SK-N-SH (cell line): ENCODE measurements at regions not wholly inside any gene's neighbourhood (a gene's known extent, or its start where the extent isn't known, plus 50 kb on each side); places are given as distances from the start of the nearest gene placed in this dataset.

Source experiments
- CTCF ChIA-PET: fragments of 300-600, 350-600 bp; formaldehyde crosslinking; extraction: SDS; loops from one replicate; lab custom pipeline; 2021; lab: Yijun Ruan, JAX
- POLR2A ChIA-PET: fragments of 350-600 bp; sonication (Branson Sonifier 250); formaldehyde crosslinking; extraction: SDS; loops from one replicate; lab custom pipeline; 2020; ENCODE audit warnings: antibody characterized with exemption, inconsistent platforms; lab: Yijun Ruan, JAX
- DNase-seq: peaks from one replicate; pipeline ENCODE4 v3.0.0; 2012
- H2AFZ ChIP-seq: fragments of 200-600 bp; sonication (generic); 2 replicates; pipeline ENCODE4 v1.8.1; 2016; ENCODE audit warnings: antibody characterized with exemption, mild to moderate bottlenecking, low read depth
- H3F3A ChIP-seq: fragments of 200-600 bp; sonication (generic); replicated peaks from 2 replicates; pipeline ENCODE3; 2016; ENCODE audit warnings: antibody characterized with exemption, mild to moderate bottlenecking; ENCODE audit not compliant: insufficient read depth
- H3K27ac ChIP-seq, 2 experiments: fragments of 200-500 bp in 1 of 2; fragments of 200-600 bp in 1 of 2; sonication (Bioruptor generic) in 1 of 2; sonication (generic), shearing (Covaris generic) in 1 of 2; 2 replicates each; pipeline versions ENCODE4 v1.5.1 to v1.6.1; 2014 to 2016; ENCODE audit warnings: low read depth in 2 of 2, inconsistent platforms in 1 of 2, low read length in 1 of 2, mild to moderate bottlenecking in 1 of 2, mixed read lengths in 1 of 2
- H3K27me3 ChIP-seq: fragments of 200-600 bp; sonication (generic), shearing (Covaris generic); 2 replicates; pipeline ENCODE4 v1.6.1; 2016; ENCODE audit warnings: mixed run types; ENCODE audit not compliant: insufficient read depth
- H3K36me3 ChIP-seq, 2 experiments: fragments of 200-500 bp in 1 of 2; fragments of 200-600 bp in 1 of 2; sonication (Bioruptor generic) in 1 of 2; sonication (generic) in 1 of 2; replicated peaks in 1 of 2; 2 replicates each; pipeline versions ENCODE3 to v1.5.1; 2014 to 2016; ENCODE audit warnings: low read length in 1 of 2, mild to moderate bottlenecking in 1 of 2; ENCODE audit not compliant: insufficient read depth in 2 of 2, control insufficient read depth in 1 of 2
- H3K4me1 ChIP-seq, 2 experiments: fragments of 200-500 bp in 1 of 2; fragments of 200-600 bp in 1 of 2; sonication (Bioruptor generic) in 1 of 2; sonication (generic), shearing (Covaris generic) in 1 of 2; 2 replicates each; pipeline versions ENCODE4 v1.5.1 to v1.6.1; 2014 to 2016; ENCODE audit warnings: low read depth in 1 of 2, low read length in 1 of 2, mixed run types in 1 of 2; ENCODE audit not compliant: insufficient read depth in 2 of 2, control insufficient read depth in 1 of 2
- H3K4me2 ChIP-seq: fragments of 200-600 bp; sonication (generic), shearing (Covaris generic); 2 replicates; pipeline ENCODE4 v1.6.1; 2017; ENCODE audit warnings: mixed run types
- H3K4me3 ChIP-seq, 2 experiments: fragments of 200-500 bp in 1 of 2; fragments of 200-600 bp in 1 of 2; sonication (Bioruptor generic) in 1 of 2; sonication (generic), shearing (Covaris generic) in 1 of 2; 2 replicates each; pipeline versions ENCODE4 v1.5.1 to v1.8.1; 2014 to 2016; ENCODE audit warnings: low read depth in 2 of 2, inconsistent platforms in 1 of 2, low read length in 1 of 2, mild to moderate bottlenecking in 1 of 2, mixed read lengths in 1 of 2, moderate library complexity in 1 of 2
- H3K79me2 ChIP-seq: fragments of 200-600 bp; sonication (generic); 2 replicates; pipeline ENCODE4 v1.8.1; 2017; ENCODE audit warnings: mild to moderate bottlenecking; ENCODE audit not compliant: insufficient read depth
- H3K9ac ChIP-seq: fragments of 200-600 bp; sonication (generic); 2 replicates; pipeline ENCODE4 v1.6.1; 2017; ENCODE audit warnings: mixed run types
- H3K9me2 ChIP-seq: fragments of 200-600 bp; sonication (generic); 2 replicates; pipeline ENCODE4 v1.6.1; 2017; ENCODE audit warnings: mixed run types
- H3K9me3 ChIP-seq: fragments of 200-600 bp; sonication (generic); 2 replicates; pipeline ENCODE4 v1.6.1; 2017; ENCODE audit warnings: mixed run types, mild to moderate bottlenecking, moderate library complexity
- H4K20me1 ChIP-seq: fragments of 200-600 bp; sonication (generic); 2 replicates; pipeline ENCODE4 v1.6.1; 2017; ENCODE audit warnings: mild to moderate bottlenecking, mixed run types; ENCODE audit not compliant: insufficient read depth
- CTCF ChIP-seq: fragments of 200-600 bp; sonication (generic); IDR thresholded peaks from 2 replicates; pipeline ENCODE4 v1.6.1; 2017; ENCODE audit warnings: antibody characterized with exemption, mild to moderate bottlenecking, moderate library complexity
- EP300 ChIP-seq, 2 experiments: IDR thresholded peaks; 2 replicates each; pipeline versions ENCODE4 v1.4.0 to v1.6.1; 2012; ENCODE audit warnings: borderline replicate concordance in 1 of 2, low read depth in 1 of 2, low read length in 1 of 2
- FOSL2 ChIP-seq: IDR thresholded peaks from 2 replicates; pipeline ENCODE4 v1.4.0; 2012; ENCODE audit warnings: low read depth, mild to moderate bottlenecking, moderate library complexity, borderline replicate concordance
- FOXJ3 ChIP-seq: sonication (generic); formaldehyde crosslinking; IDR thresholded peaks from 2 replicates; pipeline ENCODE4 v1.5.1; 2020; ENCODE audit warnings: mild to moderate bottlenecking, missing genetic modification reagents
- GATA2 ChIP-seq: sonication (generic); formaldehyde crosslinking; IDR thresholded peaks from 2 replicates; pipeline ENCODE4 v1.5.0; 2020; ENCODE audit warnings: mild to moderate bottlenecking, missing genetic modification reagents
- IRF3 ChIP-seq: fragments of 150-350 bp; IDR thresholded peaks from 2 replicates; pipeline ENCODE4 v1.6.1; 2016; ENCODE audit warnings: mild to moderate bottlenecking, low read depth, low read length
- MAX ChIP-seq: IDR thresholded peaks from 2 replicates; pipeline ENCODE4 v1.4.0; 2012; ENCODE audit warnings: low read depth
- NFIC ChIP-seq: IDR thresholded peaks from 2 replicates; pipeline ENCODE4 v1.4.0; 2012; ENCODE audit warnings: borderline replicate concordance
- POLR2AphosphoS5 ChIP-seq: IDR thresholded peaks from 2 replicates; pipeline ENCODE4 v1.6.1; 2012; ENCODE audit warnings: low read depth, low read length
- RAD21 ChIP-seq: IDR thresholded peaks from 2 replicates; pipeline ENCODE4 v1.6.1; 2012; ENCODE audit warnings: mild to moderate bottlenecking, low read length
- RCOR1 ChIP-seq: fragments of 150-350 bp; IDR thresholded peaks from 2 replicates; pipeline ENCODE4 v1.6.1; 2017; ENCODE audit warnings: antibody characterized with exemption, low read length
- REST ChIP-seq: IDR thresholded peaks from 2 replicates; pipeline ENCODE4 v1.6.1; 2012; ENCODE audit warnings: mild to moderate bottlenecking, low read depth, low read length, moderate library complexity
- SIN3A ChIP-seq: IDR thresholded peaks from 2 replicates; pipeline ENCODE4 v1.6.1; 2012; ENCODE audit warnings: low read depth, mild to moderate bottlenecking, low read length, moderate library complexity, borderline replicate concordance
- SMC3 ChIP-seq: IDR thresholded peaks from 2 replicates; pipeline ENCODE4 v1.6.1; 2012; ENCODE audit warnings: low read depth, low read length, improper control_type of control experiment
- WGBS: methylation state at CpG from one replicate; pipeline ENCODE4 v1.1.6; 2017; ENCODE audit warnings: low lambda C conversion rate; 5-methylcytosine and 5-hydroxymethylcytosine counted together
- TF ChIP-seq, protein P1 (sequence below): IDR thresholded peaks from 2 replicates; pipeline ENCODE4 v1.4.0; 2012; ENCODE audit warnings: low read depth, borderline replicate concordance
- TF ChIP-seq, protein P2 (sequence below): IDR thresholded peaks from 2 replicates; pipeline ENCODE4; 2012
- TF ChIP-seq, protein P3 (sequence below): IDR thresholded peaks from 2 replicates; pipeline ENCODE4 v1.4.0; 2012; ENCODE audit warnings: low read depth, borderline replicate concordance

DNA sequence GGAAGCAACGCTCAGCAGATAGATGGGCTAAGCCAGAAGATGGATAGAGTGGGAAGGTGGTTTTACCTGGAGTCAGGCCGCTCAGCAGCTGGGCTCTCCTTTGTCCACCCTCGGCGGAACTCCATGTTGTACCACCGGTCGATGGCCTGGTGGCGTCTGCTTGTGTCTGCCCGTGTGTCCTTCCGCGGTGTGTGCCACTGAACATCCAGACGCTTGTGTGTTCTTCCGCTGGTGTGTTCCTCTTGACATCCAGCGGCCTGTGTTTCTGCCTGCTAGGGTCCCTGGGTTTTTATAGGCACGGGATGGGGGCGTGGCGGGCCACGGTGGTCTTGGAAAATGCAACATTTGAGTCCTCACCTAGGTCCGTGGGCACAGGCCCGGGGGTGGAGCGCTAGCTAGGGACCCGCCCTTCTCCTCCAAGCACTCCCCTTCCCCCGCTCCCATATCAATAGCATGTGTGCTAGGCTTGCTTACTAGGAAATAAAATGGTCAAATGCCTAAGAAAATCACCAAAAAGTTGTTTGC lies 1431.7 kb upstream of the ACVR2A start:
- Histone ChIP-seq H3K4me1 (no peaks in the 10 kb centered on the region), H3K9me3 (no peaks in the 10 kb centered on the region), H3F3A (no peaks in the 10 kb centered on the region), H3K27me3 (no peaks in the 10 kb centered on the region), H3K9me2 (no peaks in the 10 kb centered on the region), H3K79me2 (no peaks in the 10 kb centered on the region), H4K20me1 (no peaks in the 10 kb centered on the region), H3K9ac (no peak overlapping the region), H2AFZ (no peak overlapping the region), H3K36me3 (no peaks in the 10 kb centered on the region), H3K27ac (no peak overlapping the region), H3K4me2 (no peak overlapping the region), H3K4me3 (no peak overlapping the region)
- DNase-seq: no peak
- CTCF ChIA-PET: no interaction called here
- POLR2A ChIA-PET: no interaction called here
- TF ChIP-seq FOSL2 (no peak), REST (no peak), SMC3 (no peak), MAX (no peak), RCOR1 (no peak), NFIC (no peak), SIN3A (no peak), RAD21 (no peak), IRF3 (no peak), EP300 (IDR thresholded peaks at IDR 0.05; ENCODE audit: borderline replicate concordance in 1 of 2, low read depth in 1 of 2, low read length in 1 of 2) (no peak), GATA2 (CRISPR knock-in tag) (no peak), FOXJ3 (CRISPR knock-in tag) (no peak), POLR2AphosphoS5 (no peak), CTCF (no peak)
- TF ChIP-seq, protein P1, sequence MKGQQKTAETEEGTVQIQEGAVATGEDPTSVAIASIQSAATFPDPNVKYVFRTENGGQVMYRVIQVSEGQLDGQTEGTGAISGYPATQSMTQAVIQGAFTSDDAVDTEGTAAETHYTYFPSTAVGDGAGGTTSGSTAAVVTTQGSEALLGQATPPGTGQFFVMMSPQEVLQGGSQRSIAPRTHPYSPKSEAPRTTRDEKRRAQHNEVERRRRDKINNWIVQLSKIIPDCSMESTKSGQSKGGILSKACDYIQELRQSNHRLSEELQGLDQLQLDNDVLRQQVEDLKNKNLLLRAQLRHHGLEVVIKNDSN: no peak
- TF ChIP-seq, protein P2, sequence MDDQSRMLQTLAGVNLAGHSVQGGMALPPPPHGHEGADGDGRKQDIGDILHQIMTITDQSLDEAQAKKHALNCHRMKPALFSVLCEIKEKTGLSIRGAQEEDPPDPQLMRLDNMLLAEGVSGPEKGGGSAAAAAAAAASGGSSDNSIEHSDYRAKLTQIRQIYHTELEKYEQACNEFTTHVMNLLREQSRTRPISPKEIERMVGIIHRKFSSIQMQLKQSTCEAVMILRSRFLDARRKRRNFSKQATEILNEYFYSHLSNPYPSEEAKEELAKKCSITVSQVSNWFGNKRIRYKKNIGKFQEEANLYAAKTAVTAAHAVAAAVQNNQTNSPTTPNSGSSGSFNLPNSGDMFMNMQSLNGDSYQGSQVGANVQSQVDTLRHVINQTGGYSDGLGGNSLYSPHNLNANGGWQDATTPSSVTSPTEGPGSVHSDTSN: no peak
- TF ChIP-seq, protein P3, sequence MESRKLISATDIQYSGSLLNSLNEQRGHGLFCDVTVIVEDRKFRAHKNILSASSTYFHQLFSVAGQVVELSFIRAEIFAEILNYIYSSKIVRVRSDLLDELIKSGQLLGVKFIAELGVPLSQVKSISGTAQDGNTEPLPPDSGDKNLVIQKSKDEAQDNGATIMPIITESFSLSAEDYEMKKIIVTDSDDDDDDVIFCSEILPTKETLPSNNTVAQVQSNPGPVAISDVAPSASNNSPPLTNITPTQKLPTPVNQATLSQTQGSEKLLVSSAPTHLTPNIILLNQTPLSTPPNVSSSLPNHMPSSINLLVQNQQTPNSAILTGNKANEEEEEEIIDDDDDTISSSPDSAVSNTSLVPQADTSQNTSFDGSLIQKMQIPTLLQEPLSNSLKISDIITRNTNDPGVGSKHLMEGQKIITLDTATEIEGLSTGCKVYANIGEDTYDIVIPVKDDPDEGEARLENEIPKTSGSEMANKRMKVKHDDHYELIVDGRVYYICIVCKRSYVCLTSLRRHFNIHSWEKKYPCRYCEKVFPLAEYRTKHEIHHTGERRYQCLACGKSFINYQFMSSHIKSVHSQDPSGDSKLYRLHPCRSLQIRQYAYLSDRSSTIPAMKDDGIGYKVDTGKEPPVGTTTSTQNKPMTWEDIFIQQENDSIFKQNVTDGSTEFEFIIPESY: no peak
- 67% methylated on average over 13 of the region's 22 CpGs for WGBS
